HEK293 (cell line): ENCODE measurements at regions not wholly inside any gene's neighbourhood (a gene's known extent, or its start where the extent isn't known, plus 50 kb on each side); places are given as distances from the start of the nearest gene placed in this dataset.

Experiments used
- CTCF ChIA-PET: fragments of 350-600 bp; formaldehyde crosslinking; extraction: SDS; loops from one replicate; lab custom pipeline; 2021; ENCODE audit warnings: antibody characterized with exemption; lab: Yijun Ruan, JAX
- POLR2A ChIA-PET: fragments of 300-600 bp; formaldehyde crosslinking; extraction: SDS; loops from one replicate; lab custom pipeline; 2020; ENCODE audit warnings: antibody characterized with exemption, inconsistent platforms; lab: Yijun Ruan, JAX
- H3K27ac ChIP-seq: fragments of 200-500 bp; sonication (Bioruptor generic); 2 replicates; pipeline ENCODE4 v1.5.1; 2014; ENCODE audit warnings: low read depth, low read length, control low read depth, inconsistent platforms; ENCODE audit errors: extremely low read depth
- H3K36me3 ChIP-seq, 2 experiments: fragments of 200-500 bp in 1 of 2; sonication (Bioruptor generic) in 1 of 2; 1 replicate in 1 of 2; 2 replicates in 1 of 2; pipeline ENCODE4 v1.5.1; 2014 to 2017; ENCODE audit warnings: inconsistent platforms in 2 of 2, low read length in 2 of 2; ENCODE audit not compliant: control insufficient read depth in 2 of 2, insufficient read depth in 1 of 2
- H3K4me1 ChIP-seq: fragments of 200-500 bp; sonication (Bioruptor generic); 2 replicates; pipeline ENCODE4 v1.5.1; 2014; ENCODE audit warnings: mild to moderate bottlenecking, low read length, inconsistent platforms; ENCODE audit not compliant: control insufficient read depth, insufficient read depth
- H3K4me3 ChIP-seq: 2 replicates; pipeline ENCODE4 v1.5.1; 2011; ENCODE audit warnings: low read depth, mild to moderate bottlenecking, control low read depth, low read length, moderate library complexity
- H3K9me3 ChIP-seq: fragments of 200-500 bp; sonication (Bioruptor generic); 2 replicates; pipeline ENCODE4 v1.5.1; 2014; ENCODE audit warnings: low read depth, low read length, inconsistent platforms; ENCODE audit not compliant: control insufficient read depth, insufficient read depth
- ZNF521 ChIP-seq: fragments of 450-650 bp; formaldehyde crosslinking; IDR thresholded peaks from 2 replicates; pipeline ENCODE4 v1.5.1; 2017; ENCODE audit warnings: missing biosample characterization, mild to moderate bottlenecking, missing genetic modification characterization

DNA sequence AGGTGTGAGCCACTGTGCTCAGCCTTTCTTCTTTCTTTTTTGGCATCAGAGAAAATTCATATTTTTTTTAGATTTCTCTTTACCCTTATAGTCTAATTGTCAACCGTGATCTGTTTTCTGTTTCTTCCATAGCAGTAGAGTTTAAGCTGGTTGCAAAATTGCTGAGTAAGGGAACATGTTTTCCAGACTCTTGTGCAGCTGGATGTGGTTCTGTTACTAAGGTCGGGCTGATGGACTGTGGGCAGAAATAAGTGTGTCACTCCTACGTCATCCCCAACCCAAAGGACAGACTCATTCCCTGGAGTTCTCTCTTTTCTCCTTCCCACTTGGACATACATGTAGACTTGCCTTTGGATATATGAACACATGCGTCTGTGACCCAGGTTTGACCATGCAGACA lies 64.1 kb upstream of the GOLM1 start:
- Histone ChIP-seq H3K4me3 (no peak overlapping the region), H3K36me3 (no peaks in the 10 kb centered on the region), H3K9me3 (no peaks in the 10 kb centered on the region), H3K27ac (no peak overlapping the region), H3K4me1 (no peaks in the 10 kb centered on the region)
- CTCF ChIA-PET: interaction anchor here (1.1 kb wide), 1 partner anchor 40 kb away, joined by 3 read pairs; no protein-coding TSS in a partner anchor
- POLR2A ChIA-PET: no interaction called here
- no peak for TF ChIP-seq ZNF521
